Adrenal gland (tissue), 9 donors: ENCODE measurements at regions not wholly inside any gene's neighbourhood (a gene's known extent, or its start where the extent isn't known, plus 50 kb on each side); places are given as distances from the start of the nearest gene placed in this dataset.

Source experiments
- DNase-seq, 7 donors: peaks; one replicate each; pipeline ENCODE4 v3.0.0-alpha.2; 2019 to 2020
- H3K27ac ChIP-seq, 5 donors: fragments of 200-600 bp; sonication (generic) in 4 of 5; 1 replicate in 3 of 5; 2 replicates in 2 of 5; pipeline versions ENCODE4 v1.5.1 to v1.8.0; 2016 to 2020; ENCODE audit warnings: mild to moderate bottlenecking in 1 of 5
- H3K27me3 ChIP-seq: fragments of 200-600 bp; 2 replicates; pipeline ENCODE4 v1.8.0; 2021
- H3K36me3 ChIP-seq, 2 donors: fragments of 200-600 bp; replicated peaks in 1 of 2; 1 replicate in 1 of 2; 2 replicates in 1 of 2; pipeline versions ENCODE4 v1.5.1 to v1.8.0; 2018 to 2022
- H3K4me1 ChIP-seq, 2 donors: fragments of 200-600 bp; replicated peaks in 1 of 2; 1 replicate in 1 of 2; 2 replicates in 1 of 2; pipeline versions ENCODE4 v1.5.1 to v1.8.0; 2018 to 2021
- H3K4me3 ChIP-seq, 4 donors: fragments of 200-600 bp; sonication (generic) in 3 of 4; one replicate each; pipeline ENCODE4 v1.5.1; 2016 to 2018
- H3K9me3 ChIP-seq, 3 donors: fragments of 200-600 bp; sonication (generic) in 1 of 3; replicated peaks in 1 of 3; 1 replicate in 2 of 3; 2 replicates in 1 of 3; pipeline versions ENCODE4 v1.5.1 to v1.8.0; 2016 to 2021
- POLR2A ChIP-seq, 2 donors: fragments of 450-650 bp; IDR thresholded peaks; one replicate each; pipeline ENCODE4 v1.6.1; 2017; ENCODE audit warnings: antibody characterized with exemption in 2 of 2, mild to moderate bottlenecking in 2 of 2, moderate library complexity in 1 of 2
- WGBS, 4 donors: extraction: QIAGEN DNeasy Blood & Tissue Kit in 2 of 4; methylation state at CpG; one replicate each; pipeline versions ENCODE4 v1.1.5 to v1.1.7; 2013 to 2017; 5-methylcytosine and 5-hydroxymethylcytosine counted together
- intact Hi-C, 2 donors: fragments of 100-400 bp; cut with DNase I; formaldehyde crosslinking; loops; one replicate each; pipeline versions ENCODE4 v1.14.1 to v1.15.0; 2022 to 2023
- TF ChIP-seq, protein P1 (sequence below), 6 experiments: fragments of 450-650 bp in 4 of 6; fragments of 200-600 bp in 2 of 6; sonication (generic) in 1 of 6; IDR thresholded peaks; 1 replicate in 5 of 6; 2 replicates in 1 of 6; pipeline versions ENCODE4 v1.5.1 to v1.8.0; 2016 to 2021; ENCODE audit warnings: antibody characterized with exemption in 6 of 6, mild to moderate bottlenecking in 2 of 6, moderate library complexity in 1 of 6
- donor health status: healthy with polysubstance abuse.
- donor health status: Bipolar disorder and iron deficiency.
- donor health status: DM: yes; HTN: yes; CAD: no.
- donor health status: DM: no; HTN: no; CAD: no.
- donor health status: DM: no; HTN: no; CAD: no.

DNA sequence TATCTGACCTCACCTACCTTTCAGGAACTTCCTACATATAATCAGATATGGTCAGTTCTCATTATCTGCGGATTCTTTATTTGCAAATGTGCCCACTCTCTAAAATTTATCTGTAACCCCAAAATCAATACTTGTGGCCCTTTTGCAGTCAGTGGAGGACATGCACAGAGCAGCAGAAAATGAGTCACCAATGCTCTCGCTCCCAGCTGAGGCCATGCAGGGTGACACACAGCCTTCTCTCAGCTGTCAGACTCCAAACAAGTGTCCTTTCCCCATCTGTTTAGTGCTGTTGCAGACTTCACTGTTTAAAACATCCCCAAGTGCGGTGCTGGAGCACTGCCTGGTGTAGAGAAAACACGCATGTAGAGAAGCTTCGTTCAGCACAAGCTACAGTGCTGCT, 171.9 kb upstream of the SALL3 start:
- H3K9me3 ChIP-seq = no peaks in the 10 kb centered on the region
- DNase-seq = no peak
- H3K27me3 ChIP-seq = no peaks in the 10 kb centered on the region
- H3K27ac ChIP-seq = no peak overlapping the region
- 73 to 77% (median 76%) methylated on average over 5 of the region's 5 CpGs for WGBS, 4 donors
- H3K36me3 ChIP-seq = no peaks in the 10 kb centered on the region
- H3K4me1 ChIP-seq = no peaks in the 10 kb centered on the region
- TF ChIP-seq POLR2A (IDR thresholded peaks at IDR 0.05) = no peak
- TF ChIP-seq, protein P1, sequence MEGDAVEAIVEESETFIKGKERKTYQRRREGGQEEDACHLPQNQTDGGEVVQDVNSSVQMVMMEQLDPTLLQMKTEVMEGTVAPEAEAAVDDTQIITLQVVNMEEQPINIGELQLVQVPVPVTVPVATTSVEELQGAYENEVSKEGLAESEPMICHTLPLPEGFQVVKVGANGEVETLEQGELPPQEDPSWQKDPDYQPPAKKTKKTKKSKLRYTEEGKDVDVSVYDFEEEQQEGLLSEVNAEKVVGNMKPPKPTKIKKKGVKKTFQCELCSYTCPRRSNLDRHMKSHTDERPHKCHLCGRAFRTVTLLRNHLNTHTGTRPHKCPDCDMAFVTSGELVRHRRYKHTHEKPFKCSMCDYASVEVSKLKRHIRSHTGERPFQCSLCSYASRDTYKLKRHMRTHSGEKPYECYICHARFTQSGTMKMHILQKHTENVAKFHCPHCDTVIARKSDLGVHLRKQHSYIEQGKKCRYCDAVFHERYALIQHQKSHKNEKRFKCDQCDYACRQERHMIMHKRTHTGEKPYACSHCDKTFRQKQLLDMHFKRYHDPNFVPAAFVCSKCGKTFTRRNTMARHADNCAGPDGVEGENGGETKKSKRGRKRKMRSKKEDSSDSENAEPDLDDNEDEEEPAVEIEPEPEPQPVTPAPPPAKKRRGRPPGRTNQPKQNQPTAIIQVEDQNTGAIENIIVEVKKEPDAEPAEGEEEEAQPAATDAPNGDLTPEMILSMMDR (IDR thresholded peaks at IDR 0.05) = no peak
- H3K4me3 ChIP-seq = no peak overlapping the region
- intact Hi-C loops = no loop called here

DNA sequence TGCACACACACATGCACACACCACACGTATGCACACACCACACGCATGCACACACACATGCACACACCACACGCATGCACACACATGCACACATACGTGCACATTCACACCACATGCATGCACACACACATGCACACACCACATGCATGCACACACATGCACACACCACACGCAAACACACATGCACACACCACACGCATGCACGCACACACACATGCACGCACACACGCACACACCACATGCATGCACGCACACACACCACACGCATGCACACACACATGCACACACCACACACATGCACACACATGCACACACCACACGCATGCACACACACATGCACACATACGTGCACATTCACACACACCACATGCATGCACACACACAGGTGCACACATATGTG, 169.8 kb upstream of the SALL3 start:
- no peaks in the 10 kb centered on the region for H3K9me3 ChIP-seq
- intact Hi-C loops = no loop called here
- no peak for DNase-seq
- no peak for TF ChIP-seq POLR2A (IDR thresholded peaks at IDR 0.05)
- TF ChIP-seq, protein P1 (IDR thresholded peaks at IDR 0.05) = no peak
- 88 to 90% (median 89%) methylated on average over 9 to 13 of the region's 13 CpGs for WGBS, 4 donors
- peaks cover 6% of the 10 kb centered on the region for H3K27me3 ChIP-seq
- no peak overlapping the region for H3K27ac ChIP-seq
- H3K36me3 ChIP-seq = no peaks in the 10 kb centered on the region
- no peak overlapping the region for H3K4me3 ChIP-seq
- no peaks in the 10 kb centered on the region for H3K4me1 ChIP-seq

DNA sequence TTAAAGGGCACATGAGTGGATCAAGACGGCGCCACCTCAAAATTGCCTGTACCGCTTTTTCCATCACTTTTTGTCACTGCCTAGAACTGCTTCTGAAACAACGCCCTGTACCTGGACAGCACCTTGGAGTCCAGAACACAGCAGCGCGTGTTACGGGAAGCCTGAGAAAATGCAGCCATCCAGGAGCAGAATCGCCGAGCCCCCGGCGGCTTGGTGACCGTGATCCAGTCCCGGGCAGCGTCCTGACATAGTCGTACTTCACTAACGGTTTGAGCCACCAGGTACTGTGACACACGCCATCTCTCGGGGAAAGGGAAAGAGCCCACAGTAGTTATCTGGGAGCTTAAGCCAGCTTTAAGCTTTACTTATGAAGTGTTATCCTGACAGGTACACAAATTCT, 168.9 kb upstream of the SALL3 start:
- no peaks in the 10 kb centered on the region for H3K9me3 ChIP-seq
- intact Hi-C loops = no loop called here
- TF ChIP-seq, protein P1 (IDR thresholded peaks at IDR 0.05) = no peak
- TF ChIP-seq POLR2A (IDR thresholded peaks at IDR 0.05) = no peak
- no peak overlapping the region for H3K4me3 ChIP-seq
- 89 to 92% (median 90%) methylated on average over 18 of the region's 18 CpGs for WGBS, 4 donors
- no peak for DNase-seq
- H3K4me1 ChIP-seq = no peaks in the 10 kb centered on the region
- H3K27me3 ChIP-seq = peaks cover 6% of the 10 kb centered on the region
- no peaks in the 10 kb centered on the region for H3K36me3 ChIP-seq
- H3K27ac ChIP-seq = no peak overlapping the region

DNA sequence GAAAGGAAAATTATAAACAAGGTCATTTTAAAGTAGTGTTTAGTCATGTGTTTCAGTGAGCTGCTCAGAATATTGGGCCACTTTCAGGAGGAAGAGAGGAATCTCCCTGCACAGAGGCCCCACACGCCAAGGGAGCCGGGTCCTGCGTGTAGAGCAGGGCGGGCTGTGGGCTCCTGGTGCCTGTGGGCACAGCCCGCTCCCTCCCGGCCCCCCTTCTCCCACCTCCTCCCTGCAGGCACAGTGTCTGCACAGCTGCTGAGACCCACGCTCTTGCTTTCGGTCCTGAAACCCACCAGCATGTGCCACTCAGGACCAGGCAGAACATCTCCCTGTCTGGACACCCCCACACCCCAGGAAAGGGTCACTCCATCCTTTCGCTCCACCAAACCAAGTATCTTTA, 167.6 kb upstream of the SALL3 start:
- TF ChIP-seq, protein P1 (IDR thresholded peaks at IDR 0.05) = no peak
- TF ChIP-seq POLR2A (IDR thresholded peaks at IDR 0.05) = no peak
- Histone ChIP-seq H3K36me3 (no peaks in the 10 kb centered on the region), H3K4me1 (no peaks in the 10 kb centered on the region), H3K27me3 (peaks cover 6% of the 10 kb centered on the region), H3K27ac (no peak overlapping the region), H3K9me3 (no peaks in the 10 kb centered on the region), H3K4me3 (no peak overlapping the region)
- intact Hi-C loops = no loop called here
- DNase-seq = no peak
- 70 to 82% (median 74%) methylated on average over 5 to 9 of the region's 9 CpGs for WGBS, 4 donors
